ENCODE measurements at regions not wholly inside any gene's neighbourhood (a gene's known extent, or its start where the extent isn't known, plus 50 kb on each side); places are given as distances from the start of the nearest gene placed in this dataset.

DNA sequence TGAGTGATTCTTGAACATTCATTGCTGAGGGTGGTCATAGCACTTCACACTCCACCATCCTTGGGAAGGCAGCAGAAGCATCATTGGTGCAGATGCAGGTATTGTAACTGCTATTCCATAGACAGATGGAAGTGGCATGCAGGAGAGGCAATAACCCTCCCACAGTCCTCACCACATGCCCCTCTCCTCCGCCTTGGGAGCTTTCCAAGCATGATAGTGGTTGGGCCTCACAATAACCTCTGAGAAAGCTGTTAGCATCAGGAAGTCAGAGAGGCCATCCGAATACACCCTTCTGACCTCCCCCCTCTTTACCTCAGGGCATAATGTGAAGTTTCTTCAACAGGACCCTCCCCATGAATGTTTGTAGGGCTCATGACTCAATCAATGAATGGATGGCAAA lies 177.9 kb downstream of the KATNAL1 start:
- Histone ChIP-seq H3K9me3 (ENCODE audit: low read depth, low read length, poor library complexity, severe bottlenecking) (no peaks in the 10 kb centered on the region), H3K36me3 (ENCODE audit: insufficient read depth, low read length, poor library complexity, severe bottlenecking) (no peaks in the 10 kb centered on the region), H3K27me3 (replicated peaks; ENCODE audit: insufficient read depth, low read depth, low read length, poor library complexity) (no peaks in the 10 kb centered on the region), H3K4me3 (ENCODE audit: low read depth, low read length, poor library complexity, severe bottlenecking) (no peak overlapping the region), H3K4me1 (ENCODE audit: insufficient read depth, low read length, poor library complexity, severe bottlenecking) (peaks cover 11% of the 10 kb centered on the region), H3K27ac (ENCODE audit: low read depth, low read length, poor library complexity, severe bottlenecking) (no peak overlapping the region)
- no peak for DNase-seq (ENCODE audit: low spot score)
- ChIA-PET CTCF (no interaction called here), POLR2A (ENCODE audit: low non-redundant PET) (no interaction called here)
- TF ChIP-seq EZH2 (IDR thresholded peaks at IDR 0.05; ENCODE audit: borderline replicate concordance, low read depth, low read length, poor library complexity, severe bottlenecking), result no peak
- TF ChIP-seq, protein P1, sequence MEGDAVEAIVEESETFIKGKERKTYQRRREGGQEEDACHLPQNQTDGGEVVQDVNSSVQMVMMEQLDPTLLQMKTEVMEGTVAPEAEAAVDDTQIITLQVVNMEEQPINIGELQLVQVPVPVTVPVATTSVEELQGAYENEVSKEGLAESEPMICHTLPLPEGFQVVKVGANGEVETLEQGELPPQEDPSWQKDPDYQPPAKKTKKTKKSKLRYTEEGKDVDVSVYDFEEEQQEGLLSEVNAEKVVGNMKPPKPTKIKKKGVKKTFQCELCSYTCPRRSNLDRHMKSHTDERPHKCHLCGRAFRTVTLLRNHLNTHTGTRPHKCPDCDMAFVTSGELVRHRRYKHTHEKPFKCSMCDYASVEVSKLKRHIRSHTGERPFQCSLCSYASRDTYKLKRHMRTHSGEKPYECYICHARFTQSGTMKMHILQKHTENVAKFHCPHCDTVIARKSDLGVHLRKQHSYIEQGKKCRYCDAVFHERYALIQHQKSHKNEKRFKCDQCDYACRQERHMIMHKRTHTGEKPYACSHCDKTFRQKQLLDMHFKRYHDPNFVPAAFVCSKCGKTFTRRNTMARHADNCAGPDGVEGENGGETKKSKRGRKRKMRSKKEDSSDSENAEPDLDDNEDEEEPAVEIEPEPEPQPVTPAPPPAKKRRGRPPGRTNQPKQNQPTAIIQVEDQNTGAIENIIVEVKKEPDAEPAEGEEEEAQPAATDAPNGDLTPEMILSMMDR (conservative IDR thresholded peaks at IDR 0.05; ENCODE audit: low read depth, low read length), result no peak
- no TSS peak for BruUV-seq (replicated peaks)
- intact Hi-C loops (cut with micrococcal nuclease; ENCODE audit: unreplicated experiment), result no loop called here

DNA sequence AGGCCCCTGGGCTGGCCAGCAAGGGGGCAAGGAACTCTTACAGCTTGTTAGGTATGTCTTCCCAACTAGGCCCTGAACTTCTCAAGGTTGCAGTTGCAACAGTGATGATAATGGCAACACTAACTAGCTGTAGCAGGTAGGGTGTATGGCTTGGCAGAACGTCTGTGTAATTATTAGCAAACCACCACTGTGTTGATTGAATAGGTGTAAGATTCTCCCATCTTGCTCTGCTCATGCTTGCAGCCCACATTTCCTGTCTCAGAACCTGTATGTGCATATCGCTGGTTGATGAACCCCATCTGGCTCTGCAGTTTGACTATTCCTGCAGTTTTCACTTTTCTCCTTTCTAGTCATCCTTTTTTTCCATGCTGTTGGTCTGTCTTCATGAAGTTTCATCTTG lies 178.8 kb downstream of the KATNAL1 start:
- Histone ChIP-seq H3K4me3 (ENCODE audit: low read depth, low read length, poor library complexity, severe bottlenecking) (no peak overlapping the region), H3K27ac (ENCODE audit: low read depth, low read length, poor library complexity, severe bottlenecking) (no peak overlapping the region), H3K36me3 (ENCODE audit: insufficient read depth, low read length, poor library complexity, severe bottlenecking) (no peaks in the 10 kb centered on the region), H3K4me1 (ENCODE audit: insufficient read depth, low read length, poor library complexity, severe bottlenecking) (peaks cover 11% of the 10 kb centered on the region), H3K9me3 (ENCODE audit: low read depth, low read length, poor library complexity, severe bottlenecking) (no peaks in the 10 kb centered on the region), H3K27me3 (replicated peaks; ENCODE audit: insufficient read depth, low read depth, low read length, poor library complexity) (no peaks in the 10 kb centered on the region)
- intact Hi-C loops (cut with micrococcal nuclease; ENCODE audit: unreplicated experiment), result no loop called here
- POLR2A ChIA-PET (ENCODE audit: low non-redundant PET), result no interaction called here
- CTCF ChIA-PET, result no interaction called here
- DNase-seq (ENCODE audit: low spot score), result no peak
- no TSS peak for BruUV-seq (replicated peaks)
- TF ChIP-seq, protein P1 (conservative IDR thresholded peaks at IDR 0.05; ENCODE audit: low read depth, low read length), result no peak
- no peak for TF ChIP-seq EZH2 (IDR thresholded peaks at IDR 0.05; ENCODE audit: borderline replicate concordance, low read depth, low read length, poor library complexity, severe bottlenecking)

DNA sequence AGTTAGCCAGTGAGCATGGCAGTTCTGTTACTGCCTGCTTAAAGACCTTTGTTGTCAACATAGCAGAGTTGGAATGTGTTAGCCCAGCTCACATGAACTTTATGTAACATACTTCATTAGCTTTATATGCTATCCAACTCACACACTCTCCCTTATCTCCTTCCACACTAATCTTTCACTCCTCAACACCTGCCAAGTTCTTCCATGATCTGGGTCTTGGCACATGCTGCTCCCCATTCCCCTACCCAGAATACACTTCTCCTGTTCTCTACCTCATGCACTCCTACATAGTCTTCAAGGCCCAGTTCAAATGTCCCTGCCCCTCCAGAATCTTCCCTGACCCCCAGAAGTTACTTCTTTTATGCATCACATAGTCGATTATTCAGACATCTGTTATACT lies 179.3 kb downstream of the KATNAL1 start:
- H3K4me3 ChIP-seq (ENCODE audit: low read depth, low read length, poor library complexity, severe bottlenecking), result no peak overlapping the region
- TF ChIP-seq, protein P1 (conservative IDR thresholded peaks at IDR 0.05; ENCODE audit: low read depth, low read length), result no peak
- no peak for TF ChIP-seq EZH2 (IDR thresholded peaks at IDR 0.05; ENCODE audit: borderline replicate concordance, low read depth, low read length, poor library complexity, severe bottlenecking)
- ChIA-PET POLR2A (ENCODE audit: low non-redundant PET) (no interaction called here), CTCF (interaction anchor here (0.5 kb wide), 1 partner anchor 14 kb away, joined by 8 read pairs; no protein-coding TSS in a partner anchor)
- no peak for DNase-seq (ENCODE audit: low spot score)
- no TSS peak for BruUV-seq (replicated peaks)
- H3K27me3 ChIP-seq (replicated peaks; ENCODE audit: insufficient read depth, low read depth, low read length, poor library complexity), result no peaks in the 10 kb centered on the region
- no peak overlapping the region for H3K27ac ChIP-seq (ENCODE audit: low read depth, low read length, poor library complexity, severe bottlenecking)
- no peaks in the 10 kb centered on the region for H3K9me3 ChIP-seq (ENCODE audit: low read depth, low read length, poor library complexity, severe bottlenecking)
- intact Hi-C loops (cut with micrococcal nuclease; ENCODE audit: unreplicated experiment), result no loop called here
- peaks cover 9% of the 10 kb centered on the region for H3K4me1 ChIP-seq (ENCODE audit: insufficient read depth, low read length, poor library complexity, severe bottlenecking)
- H3K36me3 ChIP-seq (ENCODE audit: insufficient read depth, low read length, poor library complexity, severe bottlenecking), result no peaks in the 10 kb centered on the region
